NOMO-1 (cell line): ENCODE measurements at regions not wholly inside any gene's neighbourhood (a gene's known extent, or its start where the extent isn't known, plus 50 kb on each side); places are given as distances from the start of the nearest gene placed in this dataset.
"Not testable (repeated sequence)": the region's sequence is repeated elsewhere in the genome, so short reads cannot be mapped to it uniquely, and the experiment has no call there.

ENCODE experiments used
- DNase-seq, 2 experiments: peaks; one replicate each; lab custom pipeline; 2025; ENCODE audit not compliant: unreplicated experiment in 2 of 2; lab: John Stamatoyannopoulos, UW

DNA sequence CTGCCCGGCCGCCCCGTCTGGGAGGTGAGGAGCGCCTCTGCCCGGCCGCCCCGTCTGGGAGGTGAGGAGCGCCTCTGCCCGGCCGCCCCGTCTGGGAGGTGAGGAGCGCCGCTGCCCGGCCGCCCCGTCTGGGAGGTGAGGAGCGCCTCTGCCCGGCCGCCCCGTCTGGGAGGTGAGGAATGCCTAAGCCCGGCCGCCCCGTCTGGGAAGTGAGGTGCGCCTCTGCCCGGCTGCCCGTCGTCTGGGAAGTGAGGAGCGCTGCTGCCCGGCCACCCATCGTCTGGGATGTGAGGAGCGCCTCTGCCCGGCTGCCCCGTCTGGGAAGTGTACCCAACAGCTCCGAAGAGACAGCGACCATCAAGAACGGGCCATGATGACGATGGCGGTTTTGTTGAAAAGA is 136.6 kb upstream of the PROKR2 start:
- not testable (repeated sequence) for DNase-seq

DNA sequence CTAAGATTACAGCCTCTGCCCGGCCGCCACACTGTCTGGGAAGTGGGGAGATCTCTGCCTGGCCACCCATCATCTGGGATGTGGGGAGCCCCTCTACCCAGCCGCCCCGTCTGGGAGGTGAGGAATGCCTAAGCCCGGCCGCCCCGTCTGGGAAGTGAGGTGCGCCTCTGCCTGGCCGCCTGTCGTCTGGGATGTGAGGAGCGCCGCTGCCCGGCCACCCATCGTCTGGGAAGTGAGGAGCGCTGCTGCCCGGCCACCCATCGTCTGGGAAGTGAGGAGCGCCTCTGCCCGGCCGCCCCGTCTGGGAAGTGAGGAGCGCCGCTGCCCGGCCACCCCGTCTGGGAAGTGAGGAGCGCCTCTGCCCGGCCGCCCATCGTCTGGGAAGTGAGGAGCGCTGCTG is 135.9 kb upstream of the PROKR2 start:
- DNase-seq, result not testable (repeated sequence)

DNA sequence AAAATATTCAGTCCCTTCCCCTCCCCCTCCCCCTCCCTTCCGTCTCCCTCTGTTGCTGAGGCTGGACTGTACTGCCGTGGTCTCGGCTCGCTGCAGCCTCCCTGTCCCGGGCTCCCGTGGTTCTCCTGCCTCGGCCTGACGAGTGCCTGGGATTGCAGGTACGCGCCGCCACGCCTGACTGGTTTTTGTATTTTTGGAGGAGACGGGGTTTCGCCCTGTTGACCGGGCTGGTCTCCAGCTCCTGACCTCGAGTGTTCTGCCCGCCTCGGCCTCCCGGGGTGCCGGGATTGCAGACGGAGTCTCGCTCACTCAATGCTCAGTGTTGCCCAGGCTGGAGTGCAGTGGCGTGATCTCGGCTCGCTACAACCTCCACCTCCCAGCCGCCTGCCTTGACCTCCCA is 135.5 kb upstream of the PROKR2 start:
- not testable (repeated sequence) for DNase-seq

DNA sequence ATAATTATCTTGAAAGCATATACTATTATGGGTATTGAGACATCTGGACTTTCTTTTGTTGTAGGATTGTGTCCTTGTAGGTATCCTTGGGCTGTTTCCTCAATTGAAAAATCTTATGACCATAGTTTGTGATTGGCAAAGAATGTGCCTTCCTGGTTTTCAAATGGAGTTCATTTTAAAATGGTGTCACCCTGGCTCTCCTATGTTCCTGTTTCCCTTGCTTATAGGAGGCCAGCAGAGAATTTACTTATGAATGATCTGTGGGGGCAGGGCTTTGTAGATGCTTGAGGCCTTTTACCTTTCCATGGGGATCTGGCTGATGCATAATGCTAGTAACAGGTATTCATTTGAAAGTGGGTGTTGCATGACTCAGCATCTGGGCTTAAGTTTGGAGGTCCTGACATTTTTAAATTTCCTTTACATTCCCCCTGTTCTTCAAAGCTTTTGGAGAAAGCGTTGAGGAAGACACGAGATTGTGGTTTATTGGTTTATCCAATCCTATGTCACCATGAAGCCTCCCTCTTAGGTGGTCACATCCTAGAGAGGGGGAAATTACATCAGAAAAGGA is 135.0 kb upstream of the PROKR2 start:
- no peak for DNase-seq

DNA sequence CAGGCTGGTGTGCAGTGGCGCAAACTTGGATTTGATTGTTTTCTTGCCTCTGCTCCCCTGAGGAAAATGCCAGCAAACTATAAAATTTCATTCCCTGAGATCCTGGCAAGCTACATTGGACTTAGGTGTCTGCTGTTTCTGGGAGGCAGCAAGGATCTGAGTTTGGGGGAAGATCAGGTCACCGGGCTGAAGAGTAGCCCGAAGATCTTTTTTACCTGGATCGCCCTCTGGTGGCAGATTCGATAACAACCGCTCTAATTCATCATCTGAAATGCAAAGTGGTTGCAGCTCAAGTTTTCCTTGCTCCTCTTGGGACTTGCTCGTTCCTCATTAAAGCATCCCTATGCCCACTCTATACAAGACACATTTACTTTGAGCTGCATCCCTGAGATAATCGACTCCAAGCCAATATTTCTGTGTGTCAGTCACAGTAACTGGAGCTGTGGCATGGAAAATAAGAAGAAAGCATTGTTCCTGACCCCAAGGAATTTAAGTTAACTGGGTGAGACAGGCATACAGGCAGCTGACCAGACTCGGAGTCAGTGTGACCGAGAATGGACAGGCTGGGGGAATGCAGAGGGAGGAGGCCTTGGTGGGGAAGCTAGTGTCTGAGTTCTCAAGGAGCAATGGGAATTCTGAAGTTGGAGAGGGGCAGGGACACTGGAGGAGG is 131.8 kb upstream of the PROKR2 start:
- DNase-seq, result peak; percentile 5 to 33

DNA sequence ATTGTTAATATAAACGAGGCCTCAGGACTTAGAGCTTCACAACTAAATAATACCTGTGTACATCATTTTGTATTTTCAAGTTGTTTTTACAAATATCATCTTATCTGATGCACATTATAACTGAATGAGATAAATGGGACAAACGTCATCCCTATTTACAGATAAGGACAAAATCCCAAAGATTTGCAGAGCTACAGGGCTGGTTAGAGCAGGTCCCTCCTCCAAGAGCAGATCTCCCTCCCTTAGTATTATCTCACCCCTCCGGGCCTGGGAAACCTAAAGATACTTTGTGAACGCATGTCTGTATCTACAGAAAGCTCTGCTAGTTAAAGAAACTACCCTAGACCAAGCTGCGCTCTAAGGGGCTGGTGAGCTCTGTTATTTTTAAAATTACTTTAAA is 130.4 kb upstream of the PROKR2 start:
- no peak for DNase-seq

DNA sequence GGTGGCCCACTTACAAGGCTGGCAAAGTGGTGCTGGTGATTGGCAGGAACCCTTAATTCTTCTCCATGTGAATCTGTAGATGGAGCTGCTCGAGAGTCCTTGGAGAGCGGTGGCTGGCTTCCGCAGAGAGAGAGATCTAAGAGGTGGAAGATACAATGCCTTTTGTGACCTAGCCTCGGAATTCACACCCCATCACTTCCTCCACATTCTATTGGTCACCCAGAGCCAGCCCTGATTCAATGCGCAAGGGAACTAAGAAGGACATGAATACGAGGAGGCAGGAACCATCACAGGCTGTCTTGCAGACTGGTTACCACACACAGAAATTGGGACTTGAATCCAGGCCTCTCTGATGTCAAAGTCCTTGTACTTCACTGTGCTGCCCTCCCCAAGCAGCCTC is 128.9 kb upstream of the PROKR2 start:
- DNase-seq, result no peak

DNA sequence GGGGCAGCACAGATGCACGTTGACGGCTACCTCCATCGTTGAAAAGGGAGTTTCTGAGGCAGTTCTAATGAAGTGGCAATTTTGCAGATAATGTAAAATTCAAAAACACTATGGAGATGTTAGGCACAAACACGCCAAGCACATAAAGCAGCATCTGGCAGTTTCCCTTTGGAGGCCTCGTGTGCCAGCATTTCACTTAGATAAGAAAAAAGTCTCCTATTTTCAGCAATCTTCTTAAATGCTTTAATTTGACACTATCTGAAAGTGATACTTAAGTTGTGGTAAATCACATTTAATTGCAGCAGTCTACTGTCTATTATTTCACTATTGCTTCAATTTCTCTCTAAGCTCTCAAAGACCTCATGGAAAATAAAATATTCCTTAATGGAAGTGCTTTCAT is 125.3 kb upstream of the PROKR2 start:
- DNase-seq, result no peak

DNA sequence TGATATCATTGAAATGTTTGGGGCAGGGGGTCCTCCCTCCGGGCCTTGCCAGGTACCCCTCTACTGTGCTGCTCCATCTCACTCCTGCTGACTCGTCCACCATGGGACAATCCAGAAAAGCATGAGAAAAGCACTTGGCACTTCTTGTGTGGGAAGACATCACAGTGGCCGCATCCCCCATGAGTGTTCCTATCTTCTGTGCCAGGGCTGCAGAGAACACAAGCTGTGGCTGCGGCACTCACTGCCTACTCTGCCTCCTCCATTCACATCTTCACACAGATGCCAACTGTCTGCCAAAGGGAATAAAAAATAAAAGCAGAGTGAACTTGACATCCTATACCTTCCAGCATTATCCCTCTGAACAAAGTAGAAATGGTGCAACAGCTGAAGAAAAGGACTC is 117.4 kb upstream of the PROKR2 start:
- no peak for DNase-seq

DNA sequence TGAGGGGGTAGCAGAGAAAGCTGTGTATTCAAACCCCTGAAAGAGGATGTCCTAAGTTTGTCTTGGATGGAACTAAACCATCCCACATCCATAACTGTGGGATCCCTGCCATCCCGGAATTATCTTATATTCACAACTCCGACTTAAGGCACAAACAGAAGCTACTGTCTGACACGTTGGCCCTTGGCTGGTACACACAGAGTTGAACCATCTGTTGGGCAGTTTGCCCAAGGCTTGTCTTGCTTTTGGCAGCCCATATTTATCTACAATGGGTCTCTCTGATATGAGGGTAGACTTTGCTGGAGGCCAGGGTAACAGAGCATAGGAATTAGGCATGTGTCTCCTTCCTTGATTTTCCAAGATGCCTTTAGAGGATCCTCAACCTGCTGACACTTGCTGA is 116.6 kb upstream of the PROKR2 start:
- DNase-seq, result no peak

DNA sequence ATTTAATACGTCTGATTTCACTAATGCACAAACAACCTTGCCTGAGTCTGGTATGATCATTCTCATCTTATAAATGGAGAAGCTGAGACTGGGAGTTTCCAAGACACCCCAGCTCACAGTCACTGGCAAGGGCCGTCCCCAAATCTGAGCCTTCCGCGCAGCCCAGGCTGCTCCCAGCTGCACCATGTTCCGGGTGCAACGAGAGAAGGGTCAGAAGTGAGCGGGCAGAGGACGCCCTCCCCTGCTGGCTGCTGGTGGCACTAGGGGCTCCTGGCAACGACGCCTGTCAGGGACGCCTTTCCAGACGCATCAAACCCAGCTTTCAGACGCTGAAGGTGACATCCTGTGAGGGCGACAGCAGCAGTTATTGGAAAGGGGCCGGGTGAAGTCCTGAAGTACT is 115.3 kb upstream of the PROKR2 start:
- DNase-seq, result no peak

DNA sequence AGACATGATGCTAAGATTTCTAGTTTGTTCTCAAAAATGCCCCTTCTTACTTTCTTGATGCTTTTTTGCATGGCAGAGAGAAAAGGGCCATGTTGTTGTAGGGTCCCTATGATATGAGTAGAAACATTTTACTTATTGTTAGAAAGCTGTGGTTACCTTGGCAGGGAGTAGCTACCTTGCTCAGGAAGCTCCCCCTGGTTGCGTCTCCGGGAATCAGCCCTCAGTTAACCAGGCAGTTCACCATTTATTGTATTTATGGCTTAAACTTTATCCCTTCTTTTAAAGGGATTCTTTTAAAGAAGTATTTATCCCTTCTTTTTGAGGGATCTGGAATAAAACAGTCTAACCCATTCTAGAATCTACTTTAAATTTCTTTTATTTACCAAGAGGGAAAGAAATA is 113.9 kb upstream of the PROKR2 start:
- no peak for DNase-seq

DNA sequence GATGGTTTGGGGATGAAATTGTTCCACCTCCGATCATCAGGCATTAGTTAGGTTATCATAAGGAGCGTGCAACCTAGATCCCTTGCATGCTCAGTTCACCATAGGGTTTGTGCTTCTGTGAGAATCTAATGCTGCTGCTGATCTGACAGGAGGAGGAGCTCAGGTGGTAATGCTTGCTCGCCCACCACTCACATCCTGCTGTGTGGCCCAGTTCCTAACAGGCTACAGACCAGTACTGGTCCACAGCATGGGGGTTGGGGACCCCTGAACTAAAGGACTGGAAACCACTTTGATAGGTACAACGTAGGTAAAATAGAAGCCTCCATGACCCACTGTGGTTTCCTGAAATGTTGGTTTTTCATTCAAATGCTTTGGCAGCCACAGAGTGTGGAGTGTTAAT is 109.3 kb upstream of the PROKR2 start:
- DNase-seq, result no peak

DNA sequence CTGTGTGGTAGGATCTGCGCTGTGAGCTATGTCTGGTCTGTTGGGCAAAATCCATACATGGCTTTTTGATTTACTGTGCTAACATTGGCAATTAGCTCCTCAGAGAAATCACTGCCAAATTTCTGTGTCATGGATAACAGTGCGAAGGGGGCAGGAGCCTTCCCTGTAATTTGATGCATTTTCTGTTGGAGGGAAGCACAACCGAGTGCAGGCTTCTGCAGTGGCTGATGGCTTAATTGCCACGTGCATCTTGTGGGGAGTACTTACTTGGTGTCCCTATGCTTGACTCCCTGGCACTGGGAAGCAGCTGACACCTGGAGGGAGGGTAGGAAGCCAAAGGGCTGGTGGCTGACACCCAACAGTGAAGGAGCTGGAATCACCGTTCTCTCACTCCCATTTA is 99.3 kb upstream of the PROKR2 start:
- DNase-seq, result no peak

DNA sequence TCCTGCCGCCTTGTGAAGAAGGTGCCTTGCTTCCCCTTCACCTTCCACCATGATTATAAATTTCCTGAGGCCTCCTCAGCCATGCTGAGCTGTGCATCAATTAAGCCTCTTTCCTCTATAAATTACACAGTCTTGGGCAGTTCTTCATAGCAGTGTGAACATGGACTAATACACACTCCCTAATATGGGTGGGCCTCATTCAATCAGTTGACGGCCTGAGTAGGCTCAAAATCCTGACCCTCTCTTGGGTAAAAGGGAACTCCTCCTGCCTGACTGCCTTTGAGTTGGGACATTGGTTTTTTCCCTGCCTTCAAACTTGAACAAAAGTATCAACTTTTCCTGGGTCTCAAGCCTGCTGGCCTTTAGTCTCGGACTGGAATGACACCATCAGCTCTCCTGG is 96.6 kb upstream of the PROKR2 start:
- no peak for DNase-seq

DNA sequence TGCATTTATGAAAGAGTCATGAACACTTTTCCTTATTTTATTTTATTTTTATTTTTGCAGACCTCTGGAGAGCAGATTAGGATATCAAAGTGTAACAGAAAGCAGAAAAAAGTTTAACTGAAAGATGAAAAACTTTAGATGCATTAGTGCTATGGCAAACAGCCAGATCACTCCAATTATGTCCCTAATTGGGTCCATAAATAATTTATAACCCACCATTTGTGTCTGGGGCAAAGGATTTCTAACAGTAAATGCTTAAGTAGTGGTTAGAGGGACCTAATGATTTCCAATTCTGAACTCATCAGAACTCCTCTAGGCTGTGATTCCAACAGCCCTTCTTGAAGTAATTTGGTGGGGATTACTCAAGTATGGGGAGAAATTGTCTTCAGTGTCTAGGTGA is 93.7 kb upstream of the PROKR2 start:
- no peak for DNase-seq

DNA sequence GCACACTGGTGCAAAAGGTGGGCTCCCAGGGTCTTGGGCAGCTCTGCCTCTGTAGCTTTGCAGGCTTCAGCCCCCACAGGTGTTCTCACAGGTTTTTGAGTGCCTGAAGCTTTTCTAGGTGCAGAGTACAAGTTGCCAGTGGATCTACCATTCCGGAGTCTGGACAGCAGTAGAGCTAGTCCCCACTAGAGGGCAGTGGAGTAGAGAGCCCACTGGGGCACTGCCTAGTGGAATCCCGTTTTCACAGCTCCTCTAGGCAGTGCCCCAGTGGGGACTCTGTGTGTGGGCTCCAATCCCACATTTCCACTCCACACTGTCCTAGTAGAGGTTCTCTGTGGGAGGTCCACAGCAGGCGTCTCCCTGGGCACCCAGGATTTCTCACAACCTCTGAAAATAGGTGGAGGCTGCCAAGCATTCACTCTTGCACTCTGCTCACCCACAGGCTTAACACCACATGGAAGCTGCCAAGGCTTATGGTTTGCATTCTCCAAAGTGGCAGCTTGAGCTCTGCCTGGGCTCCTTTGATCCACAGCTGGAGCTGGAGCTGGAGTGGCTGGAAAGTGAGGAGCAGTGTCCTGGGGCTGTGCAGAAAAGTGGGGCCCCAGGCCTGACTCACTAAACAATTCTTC is 86.3 kb upstream of the PROKR2 start:
- DNase-seq, result no peak

DNA sequence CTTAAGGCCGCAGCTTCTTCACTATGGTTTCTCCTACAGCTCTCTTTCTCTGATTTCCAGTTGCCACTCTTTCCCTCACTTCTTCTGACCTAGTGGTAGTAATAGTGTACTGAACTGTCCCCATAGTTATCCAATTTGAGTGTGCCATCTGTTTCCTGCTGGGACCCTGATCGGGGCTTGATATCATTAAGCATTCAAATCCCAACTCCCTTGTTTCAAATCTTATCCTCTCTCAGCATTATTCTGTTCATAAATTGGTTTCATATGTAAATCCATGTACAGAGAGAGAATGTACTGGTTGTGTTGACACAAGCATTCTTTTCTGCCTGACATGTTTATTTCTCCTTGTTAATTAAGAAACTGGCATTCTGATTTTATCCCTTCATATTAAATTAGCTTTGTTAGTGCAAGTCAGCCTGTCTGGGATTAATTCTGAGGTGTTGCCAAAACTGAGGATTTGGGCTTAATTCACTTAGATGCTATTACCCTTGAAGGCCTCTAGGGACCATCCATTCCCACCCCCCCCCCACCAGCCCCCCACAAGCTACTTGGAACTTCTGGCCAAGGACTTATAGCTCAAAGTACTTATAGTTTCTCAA is 84.6 kb upstream of the PROKR2 start:
- DNase-seq, result no peak

DNA sequence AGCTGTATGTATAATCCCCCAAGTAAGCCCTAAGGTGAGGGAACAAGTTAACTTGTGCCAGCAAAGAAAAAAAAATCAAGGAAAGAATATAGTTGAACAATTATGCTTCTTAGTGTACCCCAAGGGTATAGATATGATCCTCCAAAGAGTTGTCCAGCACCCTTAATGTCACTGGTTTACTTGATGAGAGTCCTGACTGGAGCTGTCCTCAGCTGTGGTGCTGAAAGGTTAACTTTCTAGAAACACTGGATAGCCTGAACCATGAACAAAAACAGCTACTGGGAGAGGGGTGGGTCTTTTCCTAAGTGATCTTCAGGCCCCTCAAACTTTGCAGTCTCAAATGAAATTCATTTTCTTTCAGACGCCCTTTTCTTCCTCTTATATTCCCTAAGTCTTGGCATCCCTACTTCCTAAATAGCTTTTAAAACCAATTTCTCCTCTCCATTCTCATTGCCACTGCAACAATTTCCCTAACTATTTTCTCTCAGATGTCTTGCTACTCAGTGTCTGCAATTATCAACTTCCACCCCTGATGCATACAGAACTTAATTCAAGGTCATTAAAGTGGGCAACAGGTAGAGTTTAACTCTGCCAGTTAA is 83.5 kb upstream of the PROKR2 start:
- peak in 1 of 2 experiments; percentile 14 for DNase-seq

DNA sequence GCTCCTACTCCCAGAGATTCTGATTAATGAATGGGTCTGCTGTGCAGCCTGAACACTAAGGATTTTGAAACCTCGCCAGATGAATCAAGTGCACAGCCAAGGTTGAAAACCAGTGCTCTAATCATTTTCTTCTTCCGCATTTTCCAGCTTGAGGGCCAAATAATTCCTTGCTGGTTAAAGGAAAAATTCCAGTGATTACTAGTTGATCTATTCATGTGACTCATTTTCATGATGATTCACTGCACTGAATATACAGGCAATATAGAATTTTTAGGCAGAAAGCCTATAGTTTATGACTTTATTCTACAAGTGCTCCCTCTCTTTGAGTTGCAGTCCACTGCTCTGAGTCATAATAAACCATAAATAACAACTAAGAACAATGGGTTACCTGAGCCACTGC is 80.6 kb upstream of the PROKR2 start:
- no peak for DNase-seq

DNA sequence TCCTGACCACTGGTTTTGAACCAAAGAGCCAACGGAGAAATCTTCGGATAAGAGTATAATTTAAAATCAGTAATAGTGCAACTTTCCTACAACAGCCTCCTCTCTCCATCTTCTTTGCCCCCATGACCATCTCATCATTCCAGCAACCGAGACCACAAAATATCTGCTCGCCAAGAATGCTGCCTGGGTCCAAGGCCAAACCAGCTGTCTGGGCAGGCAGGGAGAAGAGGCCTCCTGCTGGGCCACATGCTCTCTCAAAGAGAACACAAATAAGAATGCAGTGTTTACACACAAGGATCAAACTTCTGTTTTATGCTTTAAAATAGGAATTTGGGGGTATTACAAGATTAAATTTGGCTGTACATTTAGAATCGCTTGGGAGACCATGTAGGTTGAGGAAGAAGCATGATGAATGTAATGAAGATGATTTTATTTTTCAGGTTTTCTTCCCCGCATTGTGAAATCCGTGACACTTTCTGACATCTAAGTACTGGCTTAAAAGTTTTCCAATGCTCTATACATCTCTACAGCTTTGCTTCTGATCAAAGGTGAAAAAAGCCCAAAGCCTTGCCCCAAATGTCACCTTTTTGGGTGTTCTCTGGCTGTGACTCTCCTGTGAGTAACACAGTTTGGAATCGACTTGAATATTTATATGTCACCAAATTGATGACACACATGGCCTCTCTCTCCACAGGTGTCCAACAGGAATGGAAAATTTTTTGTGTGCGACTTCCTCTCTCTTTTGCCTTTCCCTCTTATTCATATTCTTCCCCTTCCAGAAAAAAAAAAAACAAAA is 79.4 kb upstream of the PROKR2 start:
- DNase-seq, result no peak
